ENCODE measurements at regions not wholly inside any gene's neighbourhood (a gene's known extent, or its start where the extent isn't known, plus 50 kb on each side); places are given as distances from the start of the nearest gene placed in this dataset.

DNA sequence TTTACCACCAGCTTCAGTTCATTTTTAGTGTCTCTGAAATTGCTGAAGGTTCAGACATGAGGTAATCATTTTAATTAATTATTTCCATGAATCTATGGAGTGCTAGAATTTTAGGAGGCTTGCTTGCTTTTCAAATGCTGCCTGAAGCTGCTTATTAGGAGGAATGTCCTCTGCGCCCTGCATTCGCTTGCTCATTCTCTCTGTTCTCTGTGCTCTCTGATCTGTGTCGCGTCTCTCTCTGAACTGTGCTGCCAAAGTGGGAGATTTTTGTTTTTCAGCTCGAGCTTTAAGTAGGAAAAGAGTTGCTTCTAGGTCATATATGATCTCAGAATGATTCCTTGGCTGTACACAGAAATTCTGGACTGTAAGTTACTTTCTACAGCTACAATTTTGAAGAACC is 101.7 kb upstream of the PRR16 start:
- TF ChIP-seq, protein P1, sequence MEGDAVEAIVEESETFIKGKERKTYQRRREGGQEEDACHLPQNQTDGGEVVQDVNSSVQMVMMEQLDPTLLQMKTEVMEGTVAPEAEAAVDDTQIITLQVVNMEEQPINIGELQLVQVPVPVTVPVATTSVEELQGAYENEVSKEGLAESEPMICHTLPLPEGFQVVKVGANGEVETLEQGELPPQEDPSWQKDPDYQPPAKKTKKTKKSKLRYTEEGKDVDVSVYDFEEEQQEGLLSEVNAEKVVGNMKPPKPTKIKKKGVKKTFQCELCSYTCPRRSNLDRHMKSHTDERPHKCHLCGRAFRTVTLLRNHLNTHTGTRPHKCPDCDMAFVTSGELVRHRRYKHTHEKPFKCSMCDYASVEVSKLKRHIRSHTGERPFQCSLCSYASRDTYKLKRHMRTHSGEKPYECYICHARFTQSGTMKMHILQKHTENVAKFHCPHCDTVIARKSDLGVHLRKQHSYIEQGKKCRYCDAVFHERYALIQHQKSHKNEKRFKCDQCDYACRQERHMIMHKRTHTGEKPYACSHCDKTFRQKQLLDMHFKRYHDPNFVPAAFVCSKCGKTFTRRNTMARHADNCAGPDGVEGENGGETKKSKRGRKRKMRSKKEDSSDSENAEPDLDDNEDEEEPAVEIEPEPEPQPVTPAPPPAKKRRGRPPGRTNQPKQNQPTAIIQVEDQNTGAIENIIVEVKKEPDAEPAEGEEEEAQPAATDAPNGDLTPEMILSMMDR (IDR thresholded peaks at IDR 0.05; ENCODE audit: insufficient read depth, low read length, poor library complexity, severe bottlenecking) = no peak
- DNase-seq (ENCODE audit: low read depth) = no peak
- Histone ChIP-seq H3K36me3 (ENCODE audit: control insufficient read depth, insufficient read depth, low read length) (no peaks in the 10 kb centered on the region), H3K27me3 (ENCODE audit: control insufficient read depth, insufficient read depth, low read length) (no peaks in the 10 kb centered on the region), H3K4me3 (ENCODE audit: low read depth, low read length) (no peak overlapping the region)

DNA sequence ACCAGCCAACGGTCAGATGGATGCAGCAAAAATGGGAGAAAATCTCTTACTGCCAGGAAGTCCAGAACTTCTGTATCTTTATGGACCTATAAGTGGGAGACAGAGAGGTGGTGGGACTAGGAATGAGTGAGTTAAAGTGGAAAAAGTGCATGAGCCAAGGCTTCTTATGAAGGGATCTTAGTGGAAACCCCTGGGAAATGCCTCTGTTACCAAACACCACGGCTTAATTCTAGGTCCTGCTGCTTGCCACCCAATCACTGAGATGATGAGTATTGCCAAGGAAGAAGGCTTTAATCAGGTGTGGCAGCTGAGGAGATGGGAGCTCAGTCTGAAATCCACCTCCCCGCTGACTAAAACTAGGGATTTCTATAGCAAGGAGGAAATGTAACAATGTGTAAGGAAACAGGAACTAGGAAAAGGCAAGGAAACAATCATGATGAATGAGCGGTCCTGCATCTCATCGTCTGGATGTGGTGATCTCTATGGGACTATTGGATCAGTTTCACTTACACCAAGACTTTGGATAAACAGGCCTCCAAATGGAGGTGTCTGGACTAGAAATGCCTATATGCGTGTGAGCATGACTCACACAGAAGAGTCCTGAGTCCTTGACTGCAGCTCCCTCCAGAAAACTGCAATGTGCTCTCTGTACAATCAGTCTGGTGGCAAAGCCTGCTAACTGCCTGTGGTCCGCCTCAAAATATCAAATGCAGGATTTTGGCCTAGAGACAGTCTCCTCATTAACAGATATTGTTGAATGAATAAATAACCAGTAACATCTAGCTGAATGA is 98.2 kb upstream of the PRR16 start:
- TF ChIP-seq, protein P1 (IDR thresholded peaks at IDR 0.05; ENCODE audit: insufficient read depth, low read length, poor library complexity, severe bottlenecking) = no peak
- DNase-seq (ENCODE audit: low read depth) = no peak
- Histone ChIP-seq H3K27me3 (ENCODE audit: control insufficient read depth, insufficient read depth, low read length) (no peaks in the 10 kb centered on the region), H3K4me3 (ENCODE audit: low read depth, low read length) (no peak overlapping the region), H3K36me3 (ENCODE audit: control insufficient read depth, insufficient read depth, low read length) (no peaks in the 10 kb centered on the region)

DNA sequence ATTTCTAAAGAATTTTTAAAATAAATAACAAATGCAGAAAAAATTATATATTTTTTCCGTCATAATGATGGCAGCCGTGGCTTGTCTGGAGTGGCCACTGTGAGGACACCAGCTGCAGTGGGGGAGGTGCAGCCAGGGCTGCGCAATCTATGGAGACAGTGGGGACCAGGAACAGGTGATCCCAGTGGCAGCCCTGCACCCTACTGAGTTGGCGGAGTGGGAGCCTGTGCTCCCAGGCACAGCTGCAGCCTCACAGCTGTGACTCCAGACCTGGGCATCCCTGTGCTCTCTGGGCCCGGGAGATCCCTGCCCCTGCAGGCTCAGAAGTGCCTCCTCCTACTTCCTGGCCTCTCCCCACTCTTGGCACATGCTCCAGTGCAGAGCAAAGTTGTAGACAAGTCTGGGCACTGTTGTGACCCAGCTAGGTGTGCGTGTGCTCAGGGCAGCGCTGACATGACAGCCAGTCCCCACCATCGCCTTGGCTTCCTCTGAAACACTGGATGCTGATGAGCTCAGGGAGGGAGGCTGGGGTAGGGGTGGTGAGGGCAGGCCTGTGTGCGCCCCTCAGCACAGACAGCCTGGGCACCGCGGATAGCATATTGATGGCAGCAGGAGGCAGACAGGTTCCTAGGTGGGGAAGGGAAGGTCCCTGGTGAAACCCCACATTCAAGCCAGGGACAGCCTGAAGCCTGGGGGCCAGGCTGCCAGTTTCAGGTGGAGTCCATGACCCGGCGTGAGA is 96.0 kb upstream of the PRR16 start:
- Histone ChIP-seq H3K4me3 (ENCODE audit: low read depth, low read length) (no peak overlapping the region), H3K36me3 (ENCODE audit: control insufficient read depth, insufficient read depth, low read length) (no peaks in the 10 kb centered on the region), H3K27me3 (ENCODE audit: control insufficient read depth, insufficient read depth, low read length) (no peaks in the 10 kb centered on the region)
- TF ChIP-seq, protein P1 (IDR thresholded peaks at IDR 0.05; ENCODE audit: insufficient read depth, low read length, poor library complexity, severe bottlenecking) = no peak
- no peak for DNase-seq (ENCODE audit: low read depth)

DNA sequence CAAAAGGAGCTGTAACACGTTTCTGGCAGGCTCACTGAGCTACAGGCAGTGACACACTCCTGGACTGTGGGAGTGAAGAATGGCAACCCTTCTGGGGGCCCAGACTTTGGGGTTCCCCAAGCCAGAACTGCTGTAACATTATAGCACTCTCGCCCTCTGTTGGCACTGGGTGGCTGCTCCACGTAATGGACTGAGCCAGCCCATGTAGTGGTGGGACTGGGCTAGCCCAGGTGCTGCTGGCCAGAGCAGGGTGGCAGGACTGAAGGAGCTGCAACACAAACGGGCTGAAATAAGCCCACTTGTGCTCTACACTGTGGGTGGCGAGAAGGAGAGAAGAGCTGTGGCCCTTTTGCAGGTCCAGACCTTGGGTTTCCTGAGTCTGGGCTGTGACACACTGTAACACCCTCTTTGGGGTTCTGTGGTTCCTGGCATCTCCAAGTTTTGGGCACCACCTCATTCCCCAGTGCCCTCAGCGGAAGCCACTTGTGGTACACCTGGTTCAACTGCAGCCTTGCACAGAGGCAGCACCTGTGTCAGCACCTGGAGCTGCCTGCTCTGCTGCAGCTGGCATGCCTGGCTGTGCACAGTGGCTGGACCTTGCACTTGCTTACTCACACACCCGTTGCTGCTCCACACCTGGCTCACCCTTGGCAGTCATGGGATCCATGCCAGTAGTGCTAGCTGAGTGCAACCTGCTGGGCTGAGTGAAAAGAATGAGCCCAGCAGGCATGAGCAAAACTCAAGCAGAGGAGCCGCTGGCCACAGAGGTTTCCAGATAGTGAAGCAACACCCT is 95.0 kb upstream of the PRR16 start:
- no peaks in the 10 kb centered on the region for H3K27me3 ChIP-seq (ENCODE audit: control insufficient read depth, insufficient read depth, low read length)
- TF ChIP-seq, protein P1 (IDR thresholded peaks at IDR 0.05; ENCODE audit: insufficient read depth, low read length, poor library complexity, severe bottlenecking) = no peak
- no peak overlapping the region for H3K4me3 ChIP-seq (ENCODE audit: low read depth, low read length)
- no peaks in the 10 kb centered on the region for H3K36me3 ChIP-seq (ENCODE audit: control insufficient read depth, insufficient read depth, low read length)
- DNase-seq (ENCODE audit: low read depth) = no peak

DNA sequence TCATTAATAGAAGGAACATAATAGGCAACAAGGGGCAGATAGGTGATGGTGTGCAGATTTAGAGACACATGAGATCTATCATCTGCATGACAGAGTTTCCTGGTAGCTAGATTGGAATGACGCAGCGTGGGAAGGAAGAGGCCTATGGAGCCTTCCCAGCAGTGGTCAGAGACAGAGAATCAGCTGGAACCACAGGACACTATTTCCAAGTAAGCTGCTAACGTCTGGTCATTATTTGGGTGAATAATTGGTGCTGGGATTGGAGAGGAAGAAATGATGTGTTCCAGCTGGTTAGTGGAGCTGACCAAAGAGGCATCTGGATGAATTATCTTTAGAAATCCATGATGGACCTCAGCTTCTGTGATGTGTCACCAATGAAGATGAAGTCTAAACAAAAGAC is 91.2 kb upstream of the PRR16 start:
- H3K36me3 ChIP-seq (ENCODE audit: control insufficient read depth, insufficient read depth, low read length) = no peaks in the 10 kb centered on the region
- TF ChIP-seq, protein P1 (IDR thresholded peaks at IDR 0.05; ENCODE audit: insufficient read depth, low read length, poor library complexity, severe bottlenecking) = no peak
- no peak for DNase-seq (ENCODE audit: low read depth)
- no peaks in the 10 kb centered on the region for H3K27me3 ChIP-seq (ENCODE audit: control insufficient read depth, insufficient read depth, low read length)
- H3K4me3 ChIP-seq (ENCODE audit: low read depth, low read length) = no peak overlapping the region

Data from kidney epithelial cell (primary cell).